ENCODE measurements at regions not wholly inside any gene's neighbourhood (a gene's known extent, or its start where the extent isn't known, plus 50 kb on each side); places are given as distances from the start of the nearest gene placed in this dataset.

DNA sequence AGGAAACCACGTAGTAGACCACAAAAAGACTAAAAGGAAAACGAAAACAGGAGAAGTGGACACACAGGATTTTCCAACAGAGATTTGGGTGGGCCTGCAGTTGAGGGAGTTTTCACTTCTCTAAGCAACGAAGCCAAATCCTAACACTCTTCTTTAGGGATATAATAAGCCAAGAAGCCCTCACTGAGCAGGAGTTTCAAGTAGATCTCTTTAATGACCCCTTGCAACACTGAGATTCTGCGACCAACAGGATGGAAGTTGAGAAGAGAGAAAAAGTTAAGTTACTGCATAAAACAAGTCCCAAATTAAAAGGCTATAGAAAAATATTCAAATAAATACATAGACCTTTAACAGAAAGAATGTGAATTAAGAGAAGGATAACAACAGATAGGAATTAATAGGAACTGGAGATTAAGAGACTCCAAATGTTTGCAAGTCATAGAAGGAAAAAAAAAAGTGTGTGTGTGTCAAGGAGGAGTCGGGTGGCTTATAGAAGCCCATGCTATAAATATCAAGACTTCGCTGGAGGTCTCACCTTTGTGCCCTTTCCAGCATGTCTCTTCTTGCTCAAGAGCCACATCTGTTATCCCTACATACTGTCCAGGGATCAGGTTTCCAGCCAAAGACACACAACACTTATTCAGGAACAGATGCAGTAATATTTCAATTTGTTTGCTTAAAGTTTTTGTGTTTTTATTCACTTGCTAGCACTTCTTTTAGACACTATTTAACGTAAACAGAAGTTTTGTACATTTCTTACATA is 69.4 kb upstream of the ARHGAP28 start:
- no peak for TF ChIP-seq CTCF (IDR thresholded peaks at IDR 0.05; ENCODE audit: insufficient read depth, low read length, severe bottlenecking)
- H3K4me3 ChIP-seq (ENCODE audit: low read depth, low read length): no peak overlapping the region
- H3K36me3 ChIP-seq (ENCODE audit: control insufficient read depth, insufficient read depth, low read length): no peaks in the 10 kb centered on the region
- DNase-seq (ENCODE audit: low read depth): no peak
- H3K27me3 ChIP-seq (ENCODE audit: control insufficient read depth, insufficient read depth, low read length): no peaks in the 10 kb centered on the region
- no peak for FAIRE-seq

DNA sequence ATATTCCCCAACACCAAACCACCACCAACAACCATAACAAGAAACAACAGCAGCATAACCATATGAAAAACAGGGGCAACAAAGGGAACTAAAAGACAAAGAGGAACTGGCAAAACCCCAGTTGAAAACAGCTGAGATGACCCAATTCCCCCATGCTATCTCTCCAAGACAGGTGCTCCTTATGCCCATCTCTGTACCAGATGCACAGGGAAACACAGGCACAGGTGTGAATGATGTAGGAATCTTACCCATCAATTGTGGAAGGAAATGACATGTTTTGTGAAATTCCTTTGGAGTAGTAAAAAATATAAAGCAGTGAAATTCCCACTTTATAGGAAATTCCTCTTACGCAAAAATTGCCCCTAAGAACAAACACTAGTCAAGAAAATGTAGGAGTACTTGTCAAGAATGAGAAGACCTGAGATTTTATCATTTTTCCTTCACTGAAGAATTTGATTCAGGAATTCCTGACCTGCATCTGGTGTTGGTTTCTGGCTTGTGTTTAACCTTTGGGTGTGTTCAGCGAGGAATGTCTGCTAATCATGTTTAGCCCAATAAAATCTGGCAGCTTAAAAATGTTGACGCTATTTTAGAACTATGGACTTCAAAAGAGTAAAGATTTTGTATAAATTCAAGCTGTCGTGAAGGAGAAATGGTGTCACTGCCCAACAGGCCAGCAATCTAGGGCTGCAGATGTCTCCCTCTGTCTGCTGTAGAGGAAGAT is 67.7 kb upstream of the ARHGAP28 start:
- DNase-seq (ENCODE audit: low read depth) (no peak), FAIRE-seq (no peak)
- TF ChIP-seq CTCF (IDR thresholded peaks at IDR 0.05; ENCODE audit: insufficient read depth, low read length, severe bottlenecking): no peak
- no peaks in the 10 kb centered on the region for H3K36me3 ChIP-seq (ENCODE audit: control insufficient read depth, insufficient read depth, low read length)
- no peak overlapping the region for H3K4me3 ChIP-seq (ENCODE audit: low read depth, low read length)
- H3K27me3 ChIP-seq (ENCODE audit: control insufficient read depth, insufficient read depth, low read length): no peaks in the 10 kb centered on the region

GRCh38 chr18:6666012-6666685 is 63.4 kb upstream of the ARHGAP28 start:
- Histone ChIP-seq H3K4me3 (ENCODE audit: low read depth, low read length) (no peak overlapping the region), H3K36me3 (ENCODE audit: control insufficient read depth, insufficient read depth, low read length) (no peaks in the 10 kb centered on the region), H3K27me3 (ENCODE audit: control insufficient read depth, insufficient read depth, low read length) (no peaks in the 10 kb centered on the region)
- DNase-seq (ENCODE audit: low read depth): no peak
- FAIRE-seq: no peak
- TF ChIP-seq CTCF (IDR thresholded peaks at IDR 0.05; ENCODE audit: insufficient read depth, low read length, severe bottlenecking): no peak

DNA sequence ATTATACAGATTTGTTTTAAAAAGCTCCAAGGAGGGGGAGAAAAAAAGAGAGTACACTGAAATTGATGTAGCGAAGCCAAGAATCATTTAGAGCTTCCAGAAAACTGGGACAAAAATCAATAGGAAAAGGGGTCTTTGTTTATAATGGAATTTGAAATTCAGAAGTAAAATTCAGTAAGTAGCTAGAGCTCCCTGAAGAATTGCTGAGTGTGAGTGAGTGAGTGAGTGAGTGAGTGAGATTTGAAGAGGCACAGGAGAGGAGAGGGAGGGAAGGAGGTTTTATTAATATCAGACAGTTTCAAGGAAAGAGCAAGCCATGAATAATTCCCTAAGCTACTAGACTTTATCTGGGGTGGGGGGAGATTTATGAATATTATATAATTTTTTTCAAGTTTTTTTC is 60.7 kb upstream of the ARHGAP28 start:
- Histone ChIP-seq H3K27me3 (ENCODE audit: control insufficient read depth, insufficient read depth, low read length) (no peaks in the 10 kb centered on the region), H3K4me3 (ENCODE audit: low read depth, low read length) (no peak overlapping the region), H3K36me3 (ENCODE audit: control insufficient read depth, insufficient read depth, low read length) (no peaks in the 10 kb centered on the region)
- DNase-seq (ENCODE audit: low read depth) (no peak), FAIRE-seq (no peak)
- TF ChIP-seq CTCF (IDR thresholded peaks at IDR 0.05; ENCODE audit: insufficient read depth, low read length, severe bottlenecking): no peak

DNA sequence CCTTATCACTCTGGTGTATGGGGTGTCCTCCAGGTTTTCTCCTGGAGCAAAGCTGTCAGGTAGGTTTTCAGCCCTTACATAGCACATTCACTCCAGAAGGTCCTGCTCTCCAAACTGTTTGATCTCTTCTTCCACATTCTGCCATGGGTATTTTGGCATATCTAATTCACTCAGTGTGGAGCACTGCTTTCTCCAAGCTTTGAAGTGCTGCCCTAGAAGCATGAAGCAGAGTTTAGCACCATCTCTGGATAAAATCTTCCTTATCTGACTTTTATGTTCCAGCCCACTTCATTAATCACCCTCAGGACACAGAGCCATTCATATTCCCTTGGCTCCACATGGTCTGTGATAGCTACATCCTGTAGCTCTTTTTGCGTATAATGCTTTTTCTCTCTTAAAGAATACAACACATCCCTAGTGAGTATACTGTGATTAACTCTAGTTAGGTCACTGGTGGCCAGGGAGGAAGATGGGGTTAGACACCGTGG is 56.7 kb upstream of the ARHGAP28 start:
- FAIRE-seq (no peak), DNase-seq (ENCODE audit: low read depth) (no peak)
- TF ChIP-seq CTCF (IDR thresholded peaks at IDR 0.05; ENCODE audit: insufficient read depth, low read length, severe bottlenecking): no peak
- Histone ChIP-seq H3K4me3 (ENCODE audit: low read depth, low read length) (no peak overlapping the region), H3K27me3 (ENCODE audit: control insufficient read depth, insufficient read depth, low read length) (no peaks in the 10 kb centered on the region), H3K36me3 (ENCODE audit: control insufficient read depth, insufficient read depth, low read length) (no peaks in the 10 kb centered on the region)
